H1 (cell line): ENCODE measurements at regions not wholly inside any gene's neighbourhood (a gene's known extent, or its start where the extent isn't known, plus 50 kb on each side); places are given as distances from the start of the nearest gene placed in this dataset.

Experiments
- CTCF ChIA-PET: fragments of 300-600 bp; sonication (Branson Sonifier 250); formaldehyde crosslinking; loops from one replicate; lab custom pipeline; 2021; ENCODE audit not compliant: partially characterized antibody; lab: Charles Lee
- POLR2A ChIA-PET: fragments of 300-600 bp; sonication (Branson Sonifier 250); formaldehyde crosslinking; loops from one replicate; lab custom pipeline; 2021; ENCODE audit warnings: inconsistent platforms; ENCODE audit not compliant: partially characterized antibody; lab: Charles Lee
- DNase-seq, 2 experiments: peaks; one replicate each; pipeline versions ENCODE4 v3.0.0 to v3.0.0-alpha.2; 2010 to 2022; ENCODE audit warnings: low spot score in 2 of 2, low read depth in 1 of 2, mixed read lengths in 1 of 2
- FAIRE-seq: peaks from 2 replicates; lab custom pipeline; 2011; peaks lifted over from hg19 to GRCh38; lab: Jason Lieb, UNC
- H2AFZ ChIP-seq: 2 replicates; pipeline ENCODE4 v1.8.1; 2012; ENCODE audit warnings: low read length, inconsistent platforms
- H2AK5ac ChIP-seq: 2 replicates; pipeline ENCODE4 v1.6.1; 2013; ENCODE audit warnings: low read depth, low read length
- H2BK120ac ChIP-seq: replicated peaks from 2 replicates; pipeline ENCODE3; 2013; ENCODE audit warnings: low read depth, low read length, inconsistent platforms
- H2BK12ac ChIP-seq: 2 replicates; pipeline ENCODE4 v1.6.1; 2013; ENCODE audit warnings: low read depth, low read length
- H2BK15ac ChIP-seq: 2 replicates; pipeline ENCODE4 v1.6.1; 2013; ENCODE audit warnings: low read length
- H2BK20ac ChIP-seq: 2 replicates; pipeline ENCODE4 v1.6.1; 2013; ENCODE audit warnings: low read length
- H2BK5ac ChIP-seq: 2 replicates; pipeline ENCODE4 v1.6.1; 2013; ENCODE audit warnings: low read depth, low read length
- H3K14ac ChIP-seq: 2 replicates; pipeline ENCODE4 v1.6.1; 2013; ENCODE audit warnings: inconsistent platforms; ENCODE audit not compliant: insufficient read length
- H3K18ac ChIP-seq: 2 replicates; pipeline ENCODE4 v1.6.1; 2013; ENCODE audit warnings: low read length; ENCODE audit errors: extremely low read depth
- H3K23ac ChIP-seq: 2 replicates; pipeline ENCODE4 v1.6.1; 2013; ENCODE audit warnings: inconsistent platforms; ENCODE audit not compliant: insufficient read length
- H3K23me2 ChIP-seq: 2 replicates; pipeline ENCODE4 v1.6.1; 2013; ENCODE audit warnings: low read depth, low read length
- H3K27ac ChIP-seq: 2 replicates; pipeline ENCODE4 v1.6.1; 2011; ENCODE audit warnings: low read depth, low read length, inconsistent platforms
- H3K27me3 ChIP-seq, 4 experiments: replicated peaks in 1 of 4; 1 replicate in 1 of 4; 2 replicates in 3 of 4; pipeline versions ENCODE4 v1.6.1 to v1.8.1; 2011 to 2013; ENCODE audit warnings: low read length in 3 of 4, mild to moderate bottlenecking in 3 of 4, inconsistent platforms in 2 of 4, mixed read lengths in 2 of 4, moderate library complexity in 1 of 4; ENCODE audit not compliant: control insufficient read depth in 3 of 4, insufficient read depth in 3 of 4; ENCODE audit errors: extremely low read depth in 1 of 4
- H3K36me3 ChIP-seq, 4 experiments: 2 replicates each; pipeline versions ENCODE4 v1.6.1 to v1.8.1; 2011 to 2013; ENCODE audit warnings: mild to moderate bottlenecking in 4 of 4, low read length in 3 of 4, moderate library complexity in 2 of 4, control low read depth in 1 of 4, inconsistent platforms in 1 of 4; ENCODE audit not compliant: insufficient read depth in 4 of 4, control insufficient read depth in 2 of 4
- H3K4ac ChIP-seq: replicated peaks from 2 replicates; pipeline ENCODE3; 2013; ENCODE audit warnings: low read length, low read depth, mixed read lengths, inconsistent platforms; ENCODE audit not compliant: insufficient read length
- H3K4me1 ChIP-seq, 4 experiments: replicated peaks in 1 of 4; 1 replicate in 1 of 4; 2 replicates in 3 of 4; pipeline versions ENCODE4 v1.6.1 to v1.8.1; 2011 to 2013; ENCODE audit warnings: low read length in 3 of 4, inconsistent platforms in 2 of 4, mixed read lengths in 1 of 4; ENCODE audit not compliant: insufficient read depth in 4 of 4, control insufficient read depth in 3 of 4
- H3K4me2 ChIP-seq, 2 experiments: 2 replicates each; pipeline versions ENCODE4 v1.6.1 to v1.8.1; 2011 to 2013; ENCODE audit warnings: low read depth in 2 of 2, low read length in 2 of 2, control low read depth in 1 of 2, inconsistent platforms in 1 of 2, mild to moderate bottlenecking in 1 of 2; ENCODE audit not compliant: insufficient read depth in 1 of 2
- H3K4me3 ChIP-seq, 4 experiments: fragments of 200-600, 300-600 bp in 1 of 4; sonication (generic), shearing (Covaris generic), sonication (Bioruptor Twin) in 1 of 4; 2 replicates each; pipeline versions ENCODE4 v1.5.1 to v1.8.1; 2011 to 2016; ENCODE audit warnings: low read length in 4 of 4, low read depth in 3 of 4, control low read depth in 2 of 4, inconsistent platforms in 2 of 4, mild to moderate bottlenecking in 2 of 4, mixed read lengths in 1 of 4, moderate library complexity in 1 of 4; ENCODE audit not compliant: insufficient read depth in 2 of 4; ENCODE audit errors: extremely low read depth in 1 of 4
- H3K56ac ChIP-seq: replicated peaks from 2 replicates; pipeline ENCODE3; 2013; ENCODE audit warnings: low read depth, mild to moderate bottlenecking, mixed read lengths, low read length, inconsistent platforms; ENCODE audit not compliant: insufficient read length
- H3K79me1 ChIP-seq: 2 replicates; pipeline ENCODE4 v1.6.1; 2013; ENCODE audit warnings: low read depth, low read length, control low read depth
- H3K79me2 ChIP-seq, 2 experiments: 2 replicates each; pipeline versions ENCODE4 v1.6.1 to v1.8.1; 2012 to 2013; ENCODE audit warnings: low read length in 2 of 2, mild to moderate bottlenecking in 2 of 2, inconsistent platforms in 1 of 2; ENCODE audit not compliant: insufficient read depth in 2 of 2, control insufficient read depth in 1 of 2
- H3K9ac ChIP-seq, 4 experiments: replicated peaks in 1 of 4; 1 replicate in 1 of 4; 2 replicates in 3 of 4; pipeline versions ENCODE4 v1.6.1 to v1.8.1; 2011 to 2013; ENCODE audit warnings: low read depth in 3 of 4, low read length in 3 of 4, control low read depth in 2 of 4, mild to moderate bottlenecking in 2 of 4, moderate library complexity in 2 of 4, inconsistent platforms in 1 of 4; ENCODE audit errors: extremely low read depth in 1 of 4
- H3K9me3 ChIP-seq, 2 experiments: 2 replicates each; pipeline versions ENCODE4 v1.6.1 to v1.8.1; 2012 to 2013; ENCODE audit warnings: mild to moderate bottlenecking in 2 of 2, moderate library complexity in 2 of 2, control low read depth in 1 of 2, inconsistent platforms in 1 of 2, low read depth in 1 of 2, low read length in 1 of 2, mixed read lengths in 1 of 2; ENCODE audit not compliant: insufficient read depth in 2 of 2
- H4K20me1 ChIP-seq, 2 experiments: replicated peaks in 1 of 2; 2 replicates each; pipeline versions ENCODE3 to v1.8.1; 2011 to 2013; ENCODE audit warnings: inconsistent platforms in 2 of 2, low read length in 2 of 2, mild to moderate bottlenecking in 1 of 2; ENCODE audit not compliant: insufficient read depth in 2 of 2, control insufficient read depth in 1 of 2
- H4K5ac ChIP-seq: 2 replicates; pipeline ENCODE4 v1.6.1; 2013; ENCODE audit warnings: low read length, low read depth, mixed read lengths, inconsistent platforms; ENCODE audit not compliant: insufficient read length
- H4K8ac ChIP-seq: 2 replicates; pipeline ENCODE4 v1.8.0; 2013; ENCODE audit warnings: mild to moderate bottlenecking, moderate library complexity, low read length, inconsistent platforms; ENCODE audit not compliant: insufficient read depth; ENCODE audit errors: extremely low read depth
- H4K91ac ChIP-seq: replicated peaks from 2 replicates; pipeline ENCODE3; 2013; ENCODE audit warnings: low read length, mixed read lengths, inconsistent platforms; ENCODE audit not compliant: insufficient read length
- ASH2L ChIP-seq: fragments of 200-600, 300-600 bp; sonication (generic); IDR thresholded peaks from one replicate; pipeline ENCODE4 v1.7.1; 2017; ENCODE audit warnings: low read length
- CHD1 ChIP-seq: IDR thresholded peaks from 2 replicates; pipeline ENCODE4 v1.6.1; 2012; ENCODE audit warnings: low read depth, low read length, improper control_type of control experiment
- HDAC6 ChIP-seq: IDR thresholded peaks from one replicate; pipeline ENCODE4 v1.7.1; 2012; ENCODE audit warnings: low read depth, mild to moderate bottlenecking, inconsistent platforms, low read length, moderate library complexity
- WGBS, 2 experiments: shearing (Covaris generic) in 1 of 2; methylation state at CpG; one replicate each; pipeline versions ENCODE4 v1.1.6 to v1.1.7; 2013 to 2015; ENCODE audit warnings: low lambda C conversion rate in 2 of 2, mixed read lengths in 2 of 2, inconsistent platforms in 1 of 2, low coverage in 1 of 2, missing lambda C conversion rate in 1 of 2; ENCODE audit not compliant: insufficient replicate concordance in 2 of 2, insufficient coverage in 1 of 2, insufficient read length in 1 of 2; ENCODE audit errors: extremely low coverage in 1 of 2, missing lambda C conversion rate in 1 of 2; 5-methylcytosine and 5-hydroxymethylcytosine counted together

DNA sequence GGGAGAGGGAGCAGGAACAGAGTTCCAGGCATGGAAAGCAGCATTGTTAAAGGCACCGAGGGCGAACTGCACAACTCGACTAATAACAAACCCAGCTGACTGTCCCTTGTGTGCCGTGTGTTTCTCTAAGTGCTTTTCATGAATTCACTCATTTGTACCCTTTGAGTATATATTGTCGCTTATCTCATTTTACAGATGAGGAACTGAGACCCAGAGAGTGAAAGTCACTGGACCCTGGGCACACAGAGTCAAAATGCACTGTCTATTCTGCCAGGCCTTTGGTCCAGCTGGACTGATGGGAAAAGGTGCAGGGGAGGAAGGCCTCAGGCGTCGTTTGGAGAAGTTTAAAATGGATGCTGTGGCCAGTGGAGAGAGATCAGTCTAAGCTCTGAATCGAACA is 100.7 kb upstream of the GRIK3 start:
- 91% methylated on average over 8 of the region's 8 CpGs; no CpG with 5 or more reads in 1 of the 2 experiments for WGBS, 2 experiments

More for the DNA sequence above, 100.7 kb upstream of the GRIK3 start:
- H3K9ac ChIP-seq, result no peak overlapping the region
- H2BK12ac ChIP-seq, result no peak overlapping the region
- FAIRE-seq (no peak), DNase-seq (no peak)
- H3K23me2 ChIP-seq, result no peaks in the 10 kb centered on the region; the same call in 1 of the 2 replicates
- H3K27me3 ChIP-seq, result peaks cover 0 to 2% (median 0%) of the 10 kb centered on the region in 4 experiments; a peak in 1 of 7 replicates
- no peaks in the 10 kb centered on the region for H3K9me3 ChIP-seq
- H3K18ac ChIP-seq, result no peak overlapping the region
- no peak overlapping the region for H3K27ac ChIP-seq
- H2BK120ac ChIP-seq, result no peak overlapping the region
- H3K4ac ChIP-seq, result no peak overlapping the region
- no peak overlapping the region for H2AK5ac ChIP-seq
- TF ChIP-seq ASH2L, result no peak
- TF ChIP-seq CHD1, result no peak
- no peak for TF ChIP-seq HDAC6
- no peak overlapping the region for H3K23ac ChIP-seq
- H3K4me1 ChIP-seq, result no peaks in the 10 kb centered on the region
- no peak overlapping the region for H3K4me3 ChIP-seq
- H4K5ac ChIP-seq, result no peak overlapping the region
- H2BK15ac ChIP-seq, result no peak overlapping the region
- H3K36me3 ChIP-seq, result no peaks in the 10 kb centered on the region
- no peak overlapping the region for H4K8ac ChIP-seq
- no peaks in the 10 kb centered on the region for H3K79me1 ChIP-seq
- no peak overlapping the region for H2BK5ac ChIP-seq
- H4K20me1 ChIP-seq, result no peaks in the 10 kb centered on the region
- H2BK20ac ChIP-seq, result no peak overlapping the region
- H3K4me2 ChIP-seq, result no peak overlapping the region
- H3K56ac ChIP-seq, result no peak overlapping the region
- ChIA-PET POLR2A (no interaction called here), CTCF (interaction anchor here (0.5 to 1.6 kb wide), 3 partner anchors 42 to 715 kb away, joined by 3 to 4 read pairs (median 3); no protein-coding TSS in a partner anchor)
- no peaks in the 10 kb centered on the region for H3K79me2 ChIP-seq
- no peak overlapping the region for H4K91ac ChIP-seq
- no peak overlapping the region for H3K14ac ChIP-seq
- H2AFZ ChIP-seq, result no peak overlapping the region
